Rectal smooth muscle tissue (tissue), 1 donor: ENCODE measurements at regions not wholly inside any gene's neighbourhood (a gene's known extent, or its start where the extent isn't known, plus 50 kb on each side); places are given as distances from the start of the nearest gene placed in this dataset.

ENCODE experiments used
- H3K27ac ChIP-seq: one replicate; pipeline ENCODE4 v1.7.0; 2013; ENCODE audit warnings: low read depth, low read length, inconsistent platforms
- H3K27me3 ChIP-seq: one replicate; pipeline ENCODE4 v1.7.0; 2013; ENCODE audit warnings: low read length; ENCODE audit not compliant: control insufficient read depth, insufficient read depth
- H3K36me3 ChIP-seq: one replicate; pipeline ENCODE4 v1.7.0; 2013; ENCODE audit warnings: low read length; ENCODE audit not compliant: control insufficient read depth, insufficient read depth
- H3K4me1 ChIP-seq: one replicate; pipeline ENCODE4 v1.7.0; 2013; ENCODE audit warnings: low read length; ENCODE audit not compliant: control insufficient read depth, insufficient read depth
- H3K4me3 ChIP-seq: one replicate; pipeline ENCODE4 v1.7.0; 2013; ENCODE audit warnings: low read length
- H3K9ac ChIP-seq: one replicate; pipeline ENCODE4 v1.7.0; 2013; ENCODE audit warnings: low read length

DNA sequence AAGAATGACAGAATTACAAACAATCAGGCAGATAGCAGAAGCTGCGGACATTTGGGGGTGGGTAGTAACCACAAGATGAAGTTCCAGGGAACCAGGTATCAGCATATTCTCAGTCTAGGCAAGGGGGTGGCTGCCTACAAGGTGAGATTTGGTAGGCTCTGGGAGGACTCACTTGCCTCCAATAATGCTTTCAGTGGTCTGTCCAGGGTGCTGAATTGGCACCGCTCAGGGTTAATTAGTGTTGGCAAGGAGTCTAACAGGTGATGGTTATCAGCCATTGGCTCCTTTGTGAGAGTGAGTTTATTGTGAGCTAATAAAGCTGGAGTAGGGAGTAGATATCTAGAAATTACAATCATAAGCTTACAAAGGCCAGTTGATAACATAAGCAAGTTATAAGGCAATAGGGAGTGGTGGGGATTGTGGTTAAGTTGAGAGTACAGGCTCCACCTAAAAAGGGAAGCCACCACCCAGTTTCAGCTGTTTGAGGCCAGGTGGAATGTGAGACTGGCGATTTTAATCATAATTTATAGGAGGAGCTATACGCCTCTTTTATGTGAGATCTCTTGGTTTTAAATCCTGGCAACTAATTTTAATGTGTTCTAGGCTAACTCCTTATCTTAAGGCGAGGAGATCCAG, 320.5 kb downstream of the MIAT start:
- no peak overlapping the region for H3K4me3 ChIP-seq
- no peaks in the 10 kb centered on the region for H3K27me3 ChIP-seq
- H3K4me1 ChIP-seq = peaks cover 16% of the 10 kb centered on the region
- H3K36me3 ChIP-seq = no peaks in the 10 kb centered on the region
- no peak overlapping the region for H3K9ac ChIP-seq
- no peak overlapping the region for H3K27ac ChIP-seq

GRCh38 chr22:26979294-26979693, 321.9 kb downstream of the MIAT start:
- Histone ChIP-seq H3K4me1 (peaks cover 16% of the 10 kb centered on the region), H3K36me3 (no peaks in the 10 kb centered on the region), H3K4me3 (no peak overlapping the region), H3K9ac (no peak overlapping the region), H3K27ac (no peak overlapping the region), H3K27me3 (no peaks in the 10 kb centered on the region)

DNA sequence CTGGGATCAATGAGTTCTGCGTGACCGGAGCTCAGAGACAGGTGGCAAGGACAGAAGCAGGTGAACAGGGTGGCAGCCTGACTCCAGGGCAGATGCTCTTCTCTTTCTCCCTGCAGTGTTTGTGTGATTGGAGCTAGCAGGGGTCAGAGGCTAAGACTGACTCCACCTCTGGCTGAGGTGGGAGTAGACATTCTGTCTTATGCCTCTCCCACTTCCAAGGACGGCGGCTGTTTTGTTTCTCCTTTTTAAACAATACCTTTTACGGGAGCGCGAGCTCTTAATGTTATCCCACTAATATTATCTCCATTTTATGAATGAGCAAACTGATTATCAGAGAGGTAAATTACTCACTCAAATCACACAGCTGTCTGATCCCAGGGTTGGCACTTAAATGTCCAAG, 323.7 kb downstream of the MIAT start:
- Histone ChIP-seq H3K27me3 (no peaks in the 10 kb centered on the region), H3K4me3 (no peak overlapping the region), H3K27ac (peak overlapping the region; percentile 80), H3K36me3 (no peaks in the 10 kb centered on the region), H3K9ac (no peak overlapping the region), H3K4me1 (peaks cover 16% of the 10 kb centered on the region)

- Histone ChIP-seq H3K4me3 (no peak overlapping the region), H3K4me1 (peaks cover 16% of the 10 kb centered on the region), H3K27me3 (no peaks in the 10 kb centered on the region), H3K36me3 (no peaks in the 10 kb centered on the region), H3K9ac (no peak overlapping the region), H3K27ac (peak overlapping the region; percentile 80)
Measured at GRCh38 chr22:26981541-26981940, 324.2 kb downstream of the MIAT start.

- H3K4me1 ChIP-seq = peaks cover 16% of the 10 kb centered on the region
- no peak overlapping the region for H3K9ac ChIP-seq
- no peaks in the 10 kb centered on the region for H3K36me3 ChIP-seq
- H3K4me3 ChIP-seq = no peak overlapping the region
- H3K27ac ChIP-seq = no peak overlapping the region
- no peaks in the 10 kb centered on the region for H3K27me3 ChIP-seq
Measured at GRCh38 chr22:26983311-26983710, 325.9 kb downstream of the MIAT start.

- no peaks in the 10 kb centered on the region for H3K27me3 ChIP-seq
- peaks cover 14% of the 10 kb centered on the region for H3K4me1 ChIP-seq
- H3K9ac ChIP-seq = no peak overlapping the region
- no peak overlapping the region for H3K27ac ChIP-seq
- H3K4me3 ChIP-seq = no peak overlapping the region
- no peaks in the 10 kb centered on the region for H3K36me3 ChIP-seq
Measured at GRCh38 chr22:26985206-26985605, 327.8 kb downstream of the MIAT start.

GRCh38 chr22:26985931-26986782, 328.8 kb downstream of the MIAT start:
- Histone ChIP-seq H3K27ac (no peak overlapping the region), H3K27me3 (no peaks in the 10 kb centered on the region), H3K9ac (no peak overlapping the region), H3K4me3 (no peak overlapping the region), H3K4me1 (peaks cover 5% of the 10 kb centered on the region), H3K36me3 (no peaks in the 10 kb centered on the region)

- H3K36me3 ChIP-seq = no peaks in the 10 kb centered on the region
- peaks cover 3% of the 10 kb centered on the region for H3K4me1 ChIP-seq
- no peaks in the 10 kb centered on the region for H3K27me3 ChIP-seq
- no peak overlapping the region for H3K4me3 ChIP-seq
- no peak overlapping the region for H3K9ac ChIP-seq
- no peak overlapping the region for H3K27ac ChIP-seq
Measured at GRCh38 chr22:26986884-26987283, 329.5 kb downstream of the MIAT start.

DNA sequence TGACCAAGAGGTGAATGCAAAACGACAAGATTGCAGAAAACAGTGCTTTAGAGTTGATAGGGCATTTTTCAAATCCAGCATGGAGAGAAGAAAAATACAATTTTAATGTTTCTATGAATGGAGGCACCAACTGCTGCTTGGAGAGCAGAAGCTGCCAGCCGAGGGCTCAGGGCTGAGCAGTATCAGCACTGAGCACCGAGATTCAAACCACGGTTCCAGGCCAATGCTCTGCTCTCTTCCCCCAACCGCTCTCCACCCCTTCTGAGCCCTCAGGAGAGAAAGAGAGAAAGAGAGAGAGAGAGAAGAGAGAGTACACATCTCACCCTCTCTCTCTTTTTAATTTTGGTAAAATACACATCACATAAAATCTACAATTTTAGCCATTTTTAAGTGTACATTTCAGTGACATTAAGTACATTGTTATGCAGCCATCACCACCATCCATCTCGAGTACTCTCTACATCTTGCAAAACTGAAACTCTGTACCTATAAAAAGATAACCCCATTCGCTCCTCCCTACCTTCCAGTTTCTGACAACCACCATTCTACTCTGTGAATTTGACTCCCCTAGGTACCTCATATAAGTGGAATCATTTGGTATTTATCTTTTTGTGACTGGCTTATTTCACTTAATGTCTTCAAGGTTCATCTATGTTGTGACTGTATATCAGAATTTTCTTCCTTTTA, 333.3 kb downstream of the MIAT start:
- H3K9ac ChIP-seq = no peak overlapping the region
- H3K27me3 ChIP-seq = peaks cover 2% of the 10 kb centered on the region
- H3K36me3 ChIP-seq = no peaks in the 10 kb centered on the region
- no peak overlapping the region for H3K4me3 ChIP-seq
- H3K4me1 ChIP-seq = peaks cover 7% of the 10 kb centered on the region
- no peak overlapping the region for H3K27ac ChIP-seq

DNA sequence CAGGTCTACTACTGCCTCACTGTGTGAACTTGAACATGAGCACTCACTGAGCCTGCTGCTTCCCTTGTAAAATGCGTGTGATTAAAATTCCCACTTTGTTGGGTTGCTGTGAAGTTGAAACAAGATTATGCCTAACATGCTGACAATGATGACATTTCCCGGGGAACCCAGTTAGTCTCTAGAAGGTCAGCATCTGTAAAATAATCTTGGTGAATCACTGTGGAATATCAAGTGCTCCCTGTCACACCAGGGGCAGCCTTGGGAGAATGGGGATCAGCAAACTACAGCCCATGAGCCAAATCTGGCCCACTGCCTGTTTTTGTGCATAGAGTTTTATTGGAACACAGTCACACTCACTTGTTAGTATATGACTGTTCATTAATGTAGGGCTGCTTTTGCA, 335.2 kb downstream of the MIAT start:
- Histone ChIP-seq H3K27ac (no peak overlapping the region), H3K4me1 (peaks cover 10% of the 10 kb centered on the region), H3K4me3 (no peak overlapping the region), H3K36me3 (no peaks in the 10 kb centered on the region), H3K27me3 (peaks cover 2% of the 10 kb centered on the region), H3K9ac (no peak overlapping the region)

- Histone ChIP-seq H3K27me3 (peaks cover 2% of the 10 kb centered on the region), H3K4me3 (no peak overlapping the region), H3K9ac (no peak overlapping the region), H3K4me1 (peaks cover 10% of the 10 kb centered on the region), H3K36me3 (no peaks in the 10 kb centered on the region), H3K27ac (no peak overlapping the region)
Measured at GRCh38 chr22:26993886-26994285, 336.5 kb downstream of the MIAT start.

GRCh38 chr22:26994801-26995200, 337.4 kb downstream of the MIAT start:
- Histone ChIP-seq H3K27ac (peak overlapping the region; percentile 17), H3K4me3 (no peak overlapping the region), H3K4me1 (peaks cover 10% of the 10 kb centered on the region), H3K36me3 (no peaks in the 10 kb centered on the region), H3K9ac (no peak overlapping the region), H3K27me3 (peaks cover 2% of the 10 kb centered on the region)
